CD1c-positive myeloid dendritic cell (primary cell): ENCODE measurements at regions not wholly inside any gene's neighbourhood (a gene's known extent, or its start where the extent isn't known, plus 50 kb on each side); places are given as distances from the start of the nearest gene placed in this dataset.
"Not testable (repeated sequence)": the region's sequence is repeated elsewhere in the genome, so short reads cannot be mapped to it uniquely, and the experiment has no call there.

ENCODE experiments used
- DNase-seq: peaks from one replicate; pipeline ENCODE4 v3.0.0-alpha.2; 2016; ENCODE audit errors: extremely low spot score

- no peak for DNase-seq
Observed at GRCh38 chr14:35174342-35174741, 52.0 kb downstream of the PRORP start.

GRCh38 chr14:35180179-35180578 is 57.8 kb downstream of the PRORP start:
- no peak for DNase-seq

GRCh38 chr14:35184891-35185290 is 62.5 kb downstream of the PRORP start:
- not testable (repeated sequence) for DNase-seq

GRCh38 chr14:35189422-35189821 is 67.1 kb downstream of the PRORP start:
- no peak for DNase-seq

GRCh38 chr14:35193161-35193560 is 70.8 kb downstream of the PRORP start:
- DNase-seq: no peak

- DNase-seq: not testable (repeated sequence)
Observed at GRCh38 chr14:35194183-35194582, 71.8 kb downstream of the PRORP start.

GRCh38 chr14:35196571-35196970 is 74.2 kb downstream of the PRORP start:
- peak; percentile 57 for DNase-seq

- DNase-seq: peak; percentile 22
Observed at GRCh38 chr14:35197015-35197414, 74.7 kb downstream of the PRORP start.

GRCh38 chr14:35201066-35201465 is 78.7 kb downstream of the PRORP start:
- DNase-seq: peak; percentile 65

- peak; percentile 36 for DNase-seq
Observed at GRCh38 chr14:35202195-35202594, 79.8 kb downstream of the PRORP start.

- DNase-seq: no peak
Observed at GRCh38 chr14:35205737-35206136, 83.4 kb downstream of the PRORP start.

GRCh38 chr14:35211067-35211466 is 81.1 kb upstream of the PSMA6 start:
- no peak for DNase-seq

- no peak for DNase-seq
Observed at GRCh38 chr14:35212471-35213142, 79.6 kb upstream of the PSMA6 start.

- no peak for DNase-seq
Observed at GRCh38 chr14:35213143-35213788, 78.9 kb upstream of the PSMA6 start.

GRCh38 chr14:35213869-35214387 is 78.3 kb upstream of the PSMA6 start:
- DNase-seq: no peak

GRCh38 chr14:35214402-35214801 is 77.8 kb upstream of the PSMA6 start:
- not testable (repeated sequence) for DNase-seq

- DNase-seq: peak; percentile 46
Observed at GRCh38 chr14:35215110-35215813, 76.9 kb upstream of the PSMA6 start.

- DNase-seq: not testable (repeated sequence)
Observed at GRCh38 chr14:35218176-35218575, 74.0 kb upstream of the PSMA6 start.

GRCh38 chr14:35218963-35219362 is 73.2 kb upstream of the PSMA6 start:
- DNase-seq: no peak

GRCh38 chr14:35220027-35220676 is 72.0 kb upstream of the PSMA6 start:
- DNase-seq: no peak

GRCh38 chr14:35220920-35221319 is 71.3 kb upstream of the PSMA6 start:
- DNase-seq: no peak

GRCh38 chr14:35221462-35221861 is 70.7 kb upstream of the PSMA6 start:
- DNase-seq: no peak
